ENCODE measurements at regions not wholly inside any gene's neighbourhood (a gene's known extent, or its start where the extent isn't known, plus 50 kb on each side); places are given as distances from the start of the nearest gene placed in this dataset.
"Not testable (repeated sequence)": the region's sequence is repeated elsewhere in the genome, so short reads cannot be mapped to it uniquely, and the experiment has no call there.

DNA sequence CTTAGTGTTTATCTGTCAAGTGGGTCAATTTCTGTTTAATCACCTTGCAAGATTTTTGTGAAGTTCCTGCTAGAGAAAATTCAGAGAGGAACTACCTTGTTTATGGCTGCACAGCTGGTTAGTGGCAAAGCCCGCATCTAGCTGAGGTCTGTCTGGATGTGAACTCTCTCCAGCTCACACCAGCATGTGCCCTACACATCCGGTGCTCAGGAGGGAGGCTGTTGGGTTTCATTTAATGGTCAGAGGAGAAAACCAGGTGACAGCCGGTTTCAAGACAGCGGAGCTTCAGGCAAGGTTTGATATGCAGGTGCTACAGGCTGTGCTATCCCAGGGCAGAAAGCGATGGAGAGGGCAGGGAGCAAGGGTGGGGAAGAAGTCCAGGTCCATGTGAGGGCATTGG, 351.1 kb downstream of the ACTR3B start:
- Histone ChIP-seq H3K79me2 (ENCODE audit: low read length) (no peaks in the 10 kb centered on the region), H3K9me3 (ENCODE audit: insufficient read depth, low read length) (no peaks in the 10 kb centered on the region), H3K4me3 (ENCODE audit: low read length) (no peak overlapping the region), H2AFZ (ENCODE audit: low read depth, low read length) (no peak overlapping the region), H3K27me3 (ENCODE audit: low read depth, low read length) (no peaks in the 10 kb centered on the region), H4K20me1 (ENCODE audit: insufficient read depth, low read length) (no peaks in the 10 kb centered on the region), H3K4me2 (ENCODE audit: low read length) (no peak overlapping the region), H3K27ac (ENCODE audit: low read length) (no peak overlapping the region), H3K4me1 (ENCODE audit: low read length) (no peaks in the 10 kb centered on the region), H3K9ac (ENCODE audit: low read length) (no peak overlapping the region), H3K36me3 (replicated peaks; ENCODE audit: low read depth, low read length) (no peaks in the 10 kb centered on the region)
- TF ChIP-seq, protein P1, sequence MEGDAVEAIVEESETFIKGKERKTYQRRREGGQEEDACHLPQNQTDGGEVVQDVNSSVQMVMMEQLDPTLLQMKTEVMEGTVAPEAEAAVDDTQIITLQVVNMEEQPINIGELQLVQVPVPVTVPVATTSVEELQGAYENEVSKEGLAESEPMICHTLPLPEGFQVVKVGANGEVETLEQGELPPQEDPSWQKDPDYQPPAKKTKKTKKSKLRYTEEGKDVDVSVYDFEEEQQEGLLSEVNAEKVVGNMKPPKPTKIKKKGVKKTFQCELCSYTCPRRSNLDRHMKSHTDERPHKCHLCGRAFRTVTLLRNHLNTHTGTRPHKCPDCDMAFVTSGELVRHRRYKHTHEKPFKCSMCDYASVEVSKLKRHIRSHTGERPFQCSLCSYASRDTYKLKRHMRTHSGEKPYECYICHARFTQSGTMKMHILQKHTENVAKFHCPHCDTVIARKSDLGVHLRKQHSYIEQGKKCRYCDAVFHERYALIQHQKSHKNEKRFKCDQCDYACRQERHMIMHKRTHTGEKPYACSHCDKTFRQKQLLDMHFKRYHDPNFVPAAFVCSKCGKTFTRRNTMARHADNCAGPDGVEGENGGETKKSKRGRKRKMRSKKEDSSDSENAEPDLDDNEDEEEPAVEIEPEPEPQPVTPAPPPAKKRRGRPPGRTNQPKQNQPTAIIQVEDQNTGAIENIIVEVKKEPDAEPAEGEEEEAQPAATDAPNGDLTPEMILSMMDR (IDR thresholded peaks at IDR 0.05; ENCODE audit: low read depth, low read length): no peak
- no peak for TF ChIP-seq EZH2phosphoT487 (IDR thresholded peaks at IDR 0.05; ENCODE audit: low read depth)

DNA sequence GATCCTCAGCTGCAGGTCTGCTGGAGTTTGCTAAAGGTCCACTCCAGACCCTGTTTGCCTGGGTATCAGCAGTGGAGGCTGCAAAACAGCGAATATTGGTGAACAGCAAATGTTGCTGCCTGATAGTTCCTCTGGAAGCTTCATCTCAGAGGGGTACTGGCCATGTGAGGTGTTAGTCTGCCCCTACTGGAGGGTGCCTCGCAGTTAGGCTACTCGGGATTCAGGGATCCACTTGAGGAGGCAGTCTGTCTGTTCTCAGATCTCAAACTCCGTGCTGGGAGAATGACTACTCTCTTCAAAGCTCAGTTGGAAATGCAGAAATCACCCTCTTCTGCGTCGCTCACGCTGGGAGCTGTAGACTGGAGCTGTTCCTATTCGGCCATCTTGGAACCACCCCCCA, 362.7 kb downstream of the ACTR3B start:
- H3K4me1 ChIP-seq (ENCODE audit: low read length); H3K9me3 ChIP-seq (ENCODE audit: insufficient read depth, low read length); H3K27me3 ChIP-seq (ENCODE audit: low read depth, low read length); H4K20me1 ChIP-seq (ENCODE audit: insufficient read depth, low read length); H3K79me2 ChIP-seq (ENCODE audit: low read length); H2AFZ ChIP-seq (ENCODE audit: low read depth, low read length); H3K36me3 ChIP-seq (replicated peaks; ENCODE audit: low read depth, low read length); H3K27ac ChIP-seq (ENCODE audit: low read length); H3K4me3 ChIP-seq (ENCODE audit: low read length); H3K4me2 ChIP-seq (ENCODE audit: low read length); H3K9ac ChIP-seq (ENCODE audit: low read length): not testable (repeated sequence)

DNA sequence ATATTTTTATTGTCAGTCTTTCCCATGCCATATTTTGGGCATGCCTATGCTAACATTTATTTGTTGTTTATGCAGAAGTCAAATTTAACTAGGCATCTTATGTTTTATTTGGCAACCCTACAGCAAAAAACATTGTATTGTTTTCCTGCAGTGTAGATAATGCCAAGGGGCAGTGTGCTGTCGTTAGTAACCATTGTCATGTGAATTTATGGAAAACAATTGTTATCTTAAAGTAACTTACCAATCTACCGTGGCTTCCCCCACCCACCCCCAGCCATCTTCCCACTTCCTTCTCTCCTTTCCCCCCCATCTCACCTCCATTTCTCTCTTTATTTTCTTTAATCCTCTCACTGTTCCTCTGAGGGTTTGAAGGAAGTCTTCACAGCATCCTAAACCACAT, 370.5 kb downstream of the ACTR3B start:
- no peak for TF ChIP-seq EZH2phosphoT487 (IDR thresholded peaks at IDR 0.05; ENCODE audit: low read depth)
- TF ChIP-seq, protein P1 (IDR thresholded peaks at IDR 0.05; ENCODE audit: low read depth, low read length): no peak

DNA sequence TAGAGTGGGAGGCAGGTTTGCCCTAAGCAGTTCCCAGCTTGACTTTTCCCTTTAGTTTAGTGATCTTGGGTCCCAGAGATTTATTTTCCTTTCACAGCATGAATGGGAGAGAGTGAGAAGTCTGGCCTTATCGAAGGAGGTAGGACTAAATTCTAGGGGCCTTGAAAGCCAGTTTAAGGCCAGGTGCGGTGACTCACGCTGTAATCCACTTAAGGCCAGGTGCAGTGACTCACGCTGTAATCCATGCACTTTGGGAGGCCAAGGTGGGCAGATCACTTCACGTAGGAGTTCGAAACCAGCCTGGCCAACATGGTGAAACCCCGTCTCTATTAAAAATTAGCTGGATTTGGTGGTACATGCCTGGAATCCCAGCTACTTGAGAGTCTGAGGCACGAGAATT, 392.2 kb downstream of the ACTR3B start:
- Histone ChIP-seq H3K4me3 (ENCODE audit: low read length) (no peak overlapping the region), H3K27me3 (ENCODE audit: low read depth, low read length) (no peaks in the 10 kb centered on the region), H4K20me1 (ENCODE audit: insufficient read depth, low read length) (no peaks in the 10 kb centered on the region), H3K9ac (ENCODE audit: low read length) (no peak overlapping the region), H3K4me1 (ENCODE audit: low read length) (no peaks in the 10 kb centered on the region), H3K36me3 (replicated peaks; ENCODE audit: low read depth, low read length) (no peaks in the 10 kb centered on the region), H2AFZ (ENCODE audit: low read depth, low read length) (no peak overlapping the region), H3K27ac (ENCODE audit: low read length) (no peak overlapping the region), H3K4me2 (ENCODE audit: low read length) (no peak overlapping the region), H3K79me2 (ENCODE audit: low read length) (no peaks in the 10 kb centered on the region), H3K9me3 (ENCODE audit: insufficient read depth, low read length) (no peaks in the 10 kb centered on the region)
- TF ChIP-seq EZH2phosphoT487 (IDR thresholded peaks at IDR 0.05; ENCODE audit: low read depth): no peak
- TF ChIP-seq, protein P1 (IDR thresholded peaks at IDR 0.05; ENCODE audit: low read depth, low read length): no peak

More for the DNA sequence above, 370.5 kb downstream of the ACTR3B start:
- Histone ChIP-seq H3K9ac (ENCODE audit: low read length) (no peak overlapping the region), H3K4me2 (ENCODE audit: low read length) (no peak overlapping the region), H4K20me1 (ENCODE audit: insufficient read depth, low read length) (no peaks in the 10 kb centered on the region), H3K79me2 (ENCODE audit: low read length) (no peaks in the 10 kb centered on the region), H3K27ac (ENCODE audit: low read length) (no peak overlapping the region), H3K4me3 (ENCODE audit: low read length) (no peak overlapping the region), H3K36me3 (replicated peaks; ENCODE audit: low read depth, low read length) (no peaks in the 10 kb centered on the region), H3K27me3 (ENCODE audit: low read depth, low read length) (no peaks in the 10 kb centered on the region), H3K4me1 (ENCODE audit: low read length) (no peaks in the 10 kb centered on the region), H3K9me3 (ENCODE audit: insufficient read depth, low read length) (no peaks in the 10 kb centered on the region), H2AFZ (ENCODE audit: low read depth, low read length) (no peak overlapping the region)
